ENCODE measurements at regions not wholly inside any gene's neighbourhood (a gene's known extent, or its start where the extent isn't known, plus 50 kb on each side); places are given as distances from the start of the nearest gene placed in this dataset.
"Not testable (repeated sequence)": the region's sequence is repeated elsewhere in the genome, so short reads cannot be mapped to it uniquely, and the experiment has no call there.

GRCh38 chr15:24260854-24261253 lies 414.7 kb upstream of the NPAP1 start:
- not testable (repeated sequence) for H3K27me3 ChIP-seq (ENCODE audit: control insufficient read depth, insufficient read depth, low read length); H3K27ac ChIP-seq (ENCODE audit: low read depth, low read length); H3K36me3 ChIP-seq (ENCODE audit: control insufficient read depth, insufficient read depth, low read length); H3K9me3 ChIP-seq (ENCODE audit: control insufficient read depth, insufficient read depth, low read length); H3K4me3 ChIP-seq (ENCODE audit: low read depth, low read length); H3K4me1 ChIP-seq (ENCODE audit: control insufficient read depth, insufficient read depth, low read length)
- 37% methylated on average over 6 of the region's 25 CpGs for WGBS (ENCODE audit: insufficient coverage)
- DNase-seq (ENCODE audit: low read depth in 4 of 6, low spot score in 6 of 6), result peak in 1 of 6 donors; percentile 15

DNA sequence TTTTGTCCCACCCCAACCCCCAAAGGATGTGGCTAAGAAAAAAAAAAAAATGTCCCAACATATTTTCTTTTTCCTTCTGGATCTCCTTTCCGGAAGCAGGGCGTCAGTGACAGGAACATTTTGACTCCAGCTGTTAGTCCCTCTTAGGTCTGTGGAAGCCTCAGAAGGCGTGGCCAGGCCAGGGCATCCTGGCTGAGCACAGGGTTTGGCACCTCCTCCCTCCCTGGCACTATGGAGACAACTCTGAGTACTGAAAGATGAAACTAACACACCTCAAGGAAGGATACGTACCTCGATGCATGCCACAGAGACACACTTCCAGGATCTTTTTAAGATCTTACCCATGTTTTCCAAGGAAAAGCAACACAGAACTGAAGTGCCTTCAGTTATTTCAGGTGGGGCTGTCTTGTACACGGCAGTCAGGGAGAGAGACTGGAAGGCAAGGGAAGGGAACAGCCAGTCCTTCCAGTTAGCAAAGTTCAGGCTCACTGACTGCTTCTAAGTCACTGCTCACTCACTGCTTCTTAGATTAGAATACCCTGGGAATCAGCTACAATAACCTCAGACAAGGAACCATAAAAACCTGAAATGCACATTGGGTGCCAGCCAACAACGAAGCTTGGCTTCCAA lies 406.9 kb upstream of the NPAP1 start:
- not testable (repeated sequence) for H3K36me3 ChIP-seq (ENCODE audit: control insufficient read depth, insufficient read depth, low read length); H3K27ac ChIP-seq (ENCODE audit: low read depth, low read length); H3K9me3 ChIP-seq (ENCODE audit: control insufficient read depth, insufficient read depth, low read length); DNase-seq (ENCODE audit: low read depth in 4 of 6, low spot score in 6 of 6); H3K27me3 ChIP-seq (ENCODE audit: control insufficient read depth, insufficient read depth, low read length); H3K4me1 ChIP-seq (ENCODE audit: control insufficient read depth, insufficient read depth, low read length); H3K4me3 ChIP-seq (ENCODE audit: low read depth, low read length)
- WGBS (ENCODE audit: insufficient coverage), result 82% methylated on average over 3 of the region's 7 CpGs

DNA sequence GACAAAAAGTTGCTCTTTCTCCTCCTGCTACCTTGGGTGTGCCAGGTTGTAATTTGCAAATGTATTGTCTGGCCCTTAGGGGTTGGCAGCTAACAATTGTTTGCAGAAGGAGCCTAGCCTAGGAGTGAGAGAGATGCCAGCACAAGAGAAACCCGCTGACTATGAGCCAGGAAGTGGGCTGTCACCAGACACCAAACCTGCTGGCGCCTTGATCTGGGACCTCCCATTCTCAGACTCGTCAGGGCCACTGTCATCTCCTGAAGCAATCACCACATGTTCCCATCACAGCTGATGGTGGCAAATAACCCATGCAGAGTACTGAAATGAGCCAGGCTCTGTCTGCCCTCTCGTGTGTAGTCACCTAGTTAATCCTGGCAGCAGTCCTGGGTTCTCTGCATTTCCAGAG lies 406.4 kb upstream of the NPAP1 start:
- H3K4me3 ChIP-seq (ENCODE audit: low read depth, low read length), result no peak overlapping the region
- H3K4me1 ChIP-seq (ENCODE audit: control insufficient read depth, insufficient read depth, low read length), result peaks cover 5% of the 10 kb centered on the region
- H3K36me3 ChIP-seq (ENCODE audit: control insufficient read depth, insufficient read depth, low read length), result no peaks in the 10 kb centered on the region
- H3K27ac ChIP-seq (ENCODE audit: low read depth, low read length), result no peak overlapping the region
- H3K27me3 ChIP-seq (ENCODE audit: control insufficient read depth, insufficient read depth, low read length), result no peaks in the 10 kb centered on the region
- WGBS (ENCODE audit: insufficient coverage), result 46% methylated on average over 4 of the region's 4 CpGs
- H3K9me3 ChIP-seq (ENCODE audit: control insufficient read depth, insufficient read depth, low read length), result no peaks in the 10 kb centered on the region
- peak in 2 of 6 donors; percentile 13 to 50 for DNase-seq (ENCODE audit: low read depth in 4 of 6, low spot score in 6 of 6)

DNA sequence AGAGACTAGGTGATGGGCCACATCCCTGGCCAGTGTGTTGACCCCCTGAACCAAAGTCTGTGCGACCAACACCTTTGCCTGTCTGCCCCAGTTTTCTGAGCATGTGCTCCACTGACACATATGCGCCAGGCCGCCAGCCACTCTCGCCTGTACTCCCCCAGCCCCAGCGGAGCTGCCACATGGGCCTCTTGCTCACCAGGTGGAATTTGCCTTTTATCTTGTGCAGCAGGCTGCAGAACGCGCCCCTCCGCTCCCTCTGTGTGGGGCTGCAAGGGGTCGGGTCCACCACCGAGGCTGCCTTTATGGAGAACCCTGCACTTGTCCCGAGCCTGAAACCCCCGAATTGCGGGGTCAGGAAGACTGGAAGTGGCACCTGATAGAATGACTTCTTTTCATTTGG lies 405.7 kb upstream of the NPAP1 start:
- no peaks in the 10 kb centered on the region for H3K9me3 ChIP-seq (ENCODE audit: control insufficient read depth, insufficient read depth, low read length)
- H3K27me3 ChIP-seq (ENCODE audit: control insufficient read depth, insufficient read depth, low read length), result no peaks in the 10 kb centered on the region
- H3K4me3 ChIP-seq (ENCODE audit: low read depth, low read length), result no peak overlapping the region
- no peak overlapping the region for H3K27ac ChIP-seq (ENCODE audit: low read depth, low read length)
- WGBS (ENCODE audit: insufficient coverage), result 86% methylated on average over 10 of the region's 13 CpGs
- no peaks in the 10 kb centered on the region for H3K36me3 ChIP-seq (ENCODE audit: control insufficient read depth, insufficient read depth, low read length)
- DNase-seq (ENCODE audit: low read depth in 4 of 6, low spot score in 6 of 6), result no peak
- peaks cover 5% of the 10 kb centered on the region for H3K4me1 ChIP-seq (ENCODE audit: control insufficient read depth, insufficient read depth, low read length)

DNA sequence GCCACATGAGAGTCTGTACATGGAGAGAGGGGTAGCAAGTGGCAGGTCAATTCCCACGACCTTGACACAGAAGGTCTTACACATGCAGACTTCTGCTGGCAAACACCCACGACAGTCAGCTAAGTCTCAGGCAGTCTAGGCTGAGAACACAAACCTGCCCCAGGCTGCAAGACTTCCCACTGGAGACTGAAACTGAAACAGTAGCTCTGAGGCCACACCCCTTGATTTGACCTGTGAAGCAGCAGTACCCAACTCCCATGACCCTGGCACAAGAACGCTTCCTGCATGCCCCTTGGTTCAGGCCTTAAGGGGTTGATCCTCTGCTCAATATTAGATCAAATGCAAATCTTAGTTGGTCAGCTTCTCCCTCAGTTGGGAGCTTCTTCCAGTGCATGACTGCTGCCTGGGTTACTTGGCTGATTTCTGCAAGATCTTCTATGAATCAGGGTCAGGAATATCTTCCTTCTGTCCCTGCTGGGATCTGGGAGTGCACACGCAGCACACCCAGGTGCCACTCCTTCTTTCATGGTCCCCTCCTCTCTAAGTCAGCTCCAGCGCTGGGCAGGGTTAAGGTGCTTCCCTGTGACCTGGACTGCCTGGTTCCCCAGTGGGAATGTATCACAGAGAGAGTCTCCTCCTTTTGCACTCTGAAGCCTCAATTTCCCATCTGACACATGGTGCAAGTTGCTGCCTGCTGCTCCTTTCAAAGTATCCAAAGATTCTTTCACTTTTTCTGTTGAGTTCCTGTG lies 403.9 kb upstream of the NPAP1 start:
- WGBS (ENCODE audit: insufficient coverage), result 50% methylated on average over 1 of the region's 5 CpGs
- H3K27ac ChIP-seq (ENCODE audit: low read depth, low read length); H3K36me3 ChIP-seq (ENCODE audit: control insufficient read depth, insufficient read depth, low read length); H3K9me3 ChIP-seq (ENCODE audit: control insufficient read depth, insufficient read depth, low read length); DNase-seq (ENCODE audit: low read depth in 4 of 6, low spot score in 6 of 6); H3K4me1 ChIP-seq (ENCODE audit: control insufficient read depth, insufficient read depth, low read length); H3K27me3 ChIP-seq (ENCODE audit: control insufficient read depth, insufficient read depth, low read length); H3K4me3 ChIP-seq (ENCODE audit: low read depth, low read length): not testable (repeated sequence)

- DNase-seq (ENCODE audit: low read depth in 4 of 6, low spot score in 6 of 6), result no peak
- no peaks in the 10 kb centered on the region for H3K9me3 ChIP-seq (ENCODE audit: control insufficient read depth, insufficient read depth, low read length)
- no peak overlapping the region for H3K4me3 ChIP-seq (ENCODE audit: low read depth, low read length)
- no CpG with 5 or more reads among the region's 2 CpGs for WGBS (ENCODE audit: insufficient coverage)
- H3K36me3 ChIP-seq (ENCODE audit: control insufficient read depth, insufficient read depth, low read length), result no peaks in the 10 kb centered on the region
- no peak overlapping the region for H3K27ac ChIP-seq (ENCODE audit: low read depth, low read length)
- no peaks in the 10 kb centered on the region for H3K4me1 ChIP-seq (ENCODE audit: control insufficient read depth, insufficient read depth, low read length)
- no peaks in the 10 kb centered on the region for H3K27me3 ChIP-seq (ENCODE audit: control insufficient read depth, insufficient read depth, low read length)
Measured at GRCh38 chr15:24292837-24293236, 382.7 kb upstream of the NPAP1 start.

DNA sequence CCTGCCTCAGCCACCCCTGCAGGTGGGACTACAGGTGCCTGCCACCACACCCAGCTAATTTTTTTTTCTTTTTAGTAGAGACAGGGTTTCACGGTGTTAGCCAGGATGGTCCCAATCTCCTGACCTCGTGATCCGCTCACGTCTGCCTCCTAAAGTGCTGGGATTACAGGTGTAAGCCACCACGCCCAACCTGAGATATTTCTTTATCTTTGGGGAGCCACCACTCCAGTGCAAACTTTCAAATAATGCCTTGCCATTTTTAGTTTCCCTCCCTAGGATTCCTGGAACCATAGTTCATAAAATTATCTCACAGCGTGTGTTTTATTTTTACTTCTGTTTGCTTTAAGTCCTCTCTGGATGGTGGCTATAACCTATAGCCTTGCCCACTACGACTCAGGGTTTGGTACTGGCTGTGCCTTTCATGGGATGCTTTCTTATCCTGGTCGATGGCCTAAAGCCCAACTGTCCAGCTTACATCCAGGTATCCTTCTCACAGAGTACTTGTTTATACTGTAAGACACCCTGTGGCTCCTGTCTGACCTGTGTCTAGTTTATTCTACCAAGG lies 374.7 kb upstream of the NPAP1 start:
- H3K4me3 ChIP-seq (ENCODE audit: low read depth, low read length); H3K36me3 ChIP-seq (ENCODE audit: control insufficient read depth, insufficient read depth, low read length); DNase-seq (ENCODE audit: low read depth in 4 of 6, low spot score in 6 of 6); H3K27me3 ChIP-seq (ENCODE audit: control insufficient read depth, insufficient read depth, low read length); H3K4me1 ChIP-seq (ENCODE audit: control insufficient read depth, insufficient read depth, low read length); H3K27ac ChIP-seq (ENCODE audit: low read depth, low read length); H3K9me3 ChIP-seq (ENCODE audit: control insufficient read depth, insufficient read depth, low read length): not testable (repeated sequence)
- WGBS (ENCODE audit: insufficient coverage), result 67% methylated on average over 5 of the region's 8 CpGs

GRCh38 chr15:24301999-24302398 lies 373.6 kb upstream of the NPAP1 start:
- not testable (repeated sequence) for H3K4me1 ChIP-seq (ENCODE audit: control insufficient read depth, insufficient read depth, low read length); H3K36me3 ChIP-seq (ENCODE audit: control insufficient read depth, insufficient read depth, low read length); H3K4me3 ChIP-seq (ENCODE audit: low read depth, low read length); H3K9me3 ChIP-seq (ENCODE audit: control insufficient read depth, insufficient read depth, low read length); H3K27ac ChIP-seq (ENCODE audit: low read depth, low read length); DNase-seq (ENCODE audit: low read depth in 4 of 6, low spot score in 6 of 6); H3K27me3 ChIP-seq (ENCODE audit: control insufficient read depth, insufficient read depth, low read length)
- no CpG with 5 or more reads among the region's 1 CpG for WGBS (ENCODE audit: insufficient coverage)

DNA sequence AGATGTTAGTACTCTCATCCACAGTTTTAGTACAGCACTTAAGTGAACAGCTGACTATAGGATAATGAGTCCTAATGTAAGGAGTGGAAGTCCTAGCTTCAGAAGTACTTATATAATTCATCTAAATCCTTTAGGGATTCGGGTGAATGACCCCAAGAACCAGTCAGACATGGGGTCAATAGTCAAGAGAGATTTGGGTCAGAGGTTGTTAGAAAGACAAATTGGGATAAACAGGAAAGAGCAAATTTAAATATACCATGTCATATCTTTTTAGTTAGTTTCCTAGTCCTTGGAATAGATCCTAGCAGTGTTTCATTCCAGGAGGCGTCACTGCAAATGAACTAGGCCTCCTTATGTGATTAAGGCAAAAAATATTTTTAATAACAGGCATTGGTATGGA lies 370.8 kb upstream of the NPAP1 start:
- not testable (repeated sequence) for H3K4me3 ChIP-seq (ENCODE audit: low read depth, low read length); H3K27me3 ChIP-seq (ENCODE audit: control insufficient read depth, insufficient read depth, low read length); H3K4me1 ChIP-seq (ENCODE audit: control insufficient read depth, insufficient read depth, low read length); H3K36me3 ChIP-seq (ENCODE audit: control insufficient read depth, insufficient read depth, low read length); DNase-seq (ENCODE audit: low read depth in 4 of 6, low spot score in 6 of 6); H3K9me3 ChIP-seq (ENCODE audit: control insufficient read depth, insufficient read depth, low read length); H3K27ac ChIP-seq (ENCODE audit: low read depth, low read length)
- WGBS (ENCODE audit: insufficient coverage), result no CpG with 5 or more reads among the region's 2 CpGs

- H3K36me3 ChIP-seq (ENCODE audit: control insufficient read depth, insufficient read depth, low read length); H3K4me1 ChIP-seq (ENCODE audit: control insufficient read depth, insufficient read depth, low read length); H3K4me3 ChIP-seq (ENCODE audit: low read depth, low read length); H3K27ac ChIP-seq (ENCODE audit: low read depth, low read length); H3K27me3 ChIP-seq (ENCODE audit: control insufficient read depth, insufficient read depth, low read length); H3K9me3 ChIP-seq (ENCODE audit: control insufficient read depth, insufficient read depth, low read length); DNase-seq (ENCODE audit: low read depth in 4 of 6, low spot score in 6 of 6): not testable (repeated sequence)
- WGBS (ENCODE audit: insufficient coverage), result no CpG with 5 or more reads among the region's 1 CpG
Measured at GRCh38 chr15:24305643-24306042, 369.9 kb upstream of the NPAP1 start.

Data from spinal cord (tissue), 9 donors.